ACC112 (cell line): ENCODE measurements at regions not wholly inside any gene's neighbourhood (a gene's known extent, or its start where the extent isn't known, plus 50 kb on each side); places are given as distances from the start of the nearest gene placed in this dataset.
A peak's percentile ranks its signal among the peaks of the same experiment; 100 is the strongest.
"Not testable (repeated sequence)": the region's sequence is repeated elsewhere in the genome, so short reads cannot be mapped to it uniquely, and the experiment has no call there.

Experiments
- H2AFZ ChIP-seq: fragments of 200-600 bp; sonication (generic); one replicate; pipeline ENCODE4 v1.6.0; 2017; ENCODE audit warnings: antibody characterized with exemption, low read length; ENCODE audit not compliant: unreplicated experiment
- H3K27ac ChIP-seq: fragments of 200-600 bp; sonication (generic); 2 replicates; pipeline ENCODE4 v1.5.1; 2014; ENCODE audit warnings: low read depth, mild to moderate bottlenecking, antibody characterized with exemption, low read length, moderate library complexity
- H3K27me3 ChIP-seq: fragments of 200-600 bp; sonication (generic); 2 replicates; pipeline ENCODE4 v1.6.1; 2014; ENCODE audit warnings: mild to moderate bottlenecking, antibody characterized with exemption, low read length, moderate library complexity, mixed read lengths; ENCODE audit not compliant: insufficient read depth
- H3K36me3 ChIP-seq: fragments of 200-600 bp; sonication (generic); 2 replicates; pipeline ENCODE4 v1.6.1; 2016; ENCODE audit warnings: mild to moderate bottlenecking, antibody characterized with exemption, low read length, moderate library complexity, mixed read lengths; ENCODE audit not compliant: insufficient read depth
- H3K4me1 ChIP-seq: fragments of 200-600 bp; sonication (generic); one replicate; pipeline ENCODE4 v1.6.1; 2016; ENCODE audit warnings: low read length, mixed read lengths; ENCODE audit not compliant: insufficient read depth, unreplicated experiment, control insufficient read depth
- H3K4me3 ChIP-seq: fragments of 200-600 bp; sonication (generic); 2 replicates; pipeline ENCODE4 v1.5.1; 2014; ENCODE audit warnings: mild to moderate bottlenecking, low read depth, low read length
- H3K79me2 ChIP-seq: fragments of 200-600 bp; sonication (generic); one replicate; pipeline ENCODE4 v1.6.0; 2016; ENCODE audit warnings: low read length; ENCODE audit not compliant: control insufficient read depth, unreplicated experiment, insufficient read depth

DNA sequence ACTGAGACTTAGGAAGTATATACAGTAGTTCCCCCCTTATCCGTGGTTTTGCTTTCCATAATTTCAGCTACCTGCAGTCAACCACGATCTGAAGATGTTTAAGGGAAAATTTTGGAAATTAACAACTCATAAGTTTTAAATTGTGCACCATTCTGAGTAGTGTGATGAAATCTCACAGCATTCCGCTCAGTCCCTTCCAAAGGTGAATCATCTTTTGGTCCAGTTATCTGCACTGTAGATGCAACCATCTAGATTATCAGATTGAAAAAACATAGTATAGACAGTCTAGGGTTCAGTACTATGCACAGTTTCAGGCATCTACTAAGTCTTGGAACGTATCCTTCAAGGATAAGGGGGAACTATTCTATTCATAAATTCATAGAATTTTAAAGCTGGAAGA is 109.0 kb downstream of the ANXA3 start:
- H3K27me3 ChIP-seq: no peaks in the 10 kb centered on the region
- H3K79me2 ChIP-seq: no peaks in the 10 kb centered on the region
- H2AFZ ChIP-seq: no peak overlapping the region
- no peak overlapping the region for H3K4me3 ChIP-seq
- no peak overlapping the region for H3K27ac ChIP-seq
- no peaks in the 10 kb centered on the region for H3K36me3 ChIP-seq
- peaks cover 55% of the 10 kb centered on the region for H3K4me1 ChIP-seq

DNA sequence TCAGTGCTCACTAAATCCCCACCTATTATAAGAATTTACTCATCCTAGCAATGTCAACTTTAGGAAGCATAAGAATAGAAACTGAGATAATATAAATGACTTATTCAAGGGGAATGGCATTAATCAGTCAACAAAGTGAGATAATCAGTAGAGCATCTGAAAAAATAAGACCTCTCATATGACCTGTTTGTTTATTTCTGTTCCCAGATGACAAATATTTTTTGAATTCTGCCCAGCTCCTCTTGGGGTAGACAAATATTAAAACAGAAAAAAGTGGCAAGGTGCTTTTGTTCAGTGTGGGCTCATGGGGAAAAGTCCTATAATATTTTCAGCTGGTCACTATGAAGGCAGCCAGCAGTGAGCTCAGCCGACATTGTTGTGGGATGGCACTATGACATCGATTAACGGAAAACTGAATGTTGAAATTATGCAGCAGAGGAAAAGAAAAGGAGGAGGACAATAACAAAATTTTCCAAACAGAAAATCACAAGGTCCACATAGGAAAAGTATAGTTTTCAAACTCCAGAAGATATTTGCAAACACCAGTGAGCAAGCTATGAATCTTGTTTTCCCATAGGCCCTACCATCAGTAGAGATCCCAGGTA is 109.6 kb downstream of the ANXA3 start:
- Histone ChIP-seq H2AFZ (no peak overlapping the region), H3K79me2 (no peaks in the 10 kb centered on the region), H3K36me3 (no peaks in the 10 kb centered on the region), H3K27ac (peak overlapping the region; percentile 62), H3K27me3 (no peaks in the 10 kb centered on the region), H3K4me3 (no peak overlapping the region), H3K4me1 (peaks cover 55% of the 10 kb centered on the region)

- Histone ChIP-seq H3K27ac (peak overlapping the region; percentile 62), H3K4me3 (peak overlapping the region; percentile 63), H3K36me3 (no peaks in the 10 kb centered on the region), H2AFZ (peak overlapping the region; percentile 65), H3K79me2 (no peaks in the 10 kb centered on the region), H3K4me1 (peaks cover 54% of the 10 kb centered on the region), H3K27me3 (no peaks in the 10 kb centered on the region)
Measured at GRCh38 chr4:78661921-78662521, 110.5 kb downstream of the ANXA3 start.

- H3K27ac ChIP-seq: peak overlapping the region; percentile 62
- no peak overlapping the region for H2AFZ ChIP-seq
Measured at GRCh38 chr4:78662658-78663057, 111.1 kb downstream of the ANXA3 start.

DNA sequence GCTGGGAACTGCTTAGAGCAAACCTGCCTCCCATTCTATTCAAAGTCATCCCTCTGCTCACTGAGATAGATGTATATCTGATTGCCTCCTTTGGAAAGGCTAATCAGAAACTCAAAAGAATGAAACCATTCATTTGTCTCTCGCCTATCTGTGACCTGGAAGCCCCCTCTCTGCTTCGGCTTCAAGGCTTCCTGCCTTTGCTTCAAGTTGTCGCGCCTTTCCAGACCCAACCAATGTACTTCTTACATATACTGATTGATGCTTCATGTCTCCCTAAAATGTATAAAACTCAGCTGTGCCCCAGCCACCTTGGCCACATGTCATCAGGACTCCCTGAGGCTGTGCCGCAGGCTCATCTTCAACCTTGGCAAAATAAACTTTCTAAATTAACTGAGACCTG is 111.9 kb upstream of the BMP2K start:
- peaks cover 43% of the 10 kb centered on the region for H3K4me1 ChIP-seq
- H3K36me3 ChIP-seq, H3K79me2 ChIP-seq, H3K4me3 ChIP-seq, H2AFZ ChIP-seq, H3K27ac ChIP-seq, H3K27me3 ChIP-seq: not testable (repeated sequence)

More at GRCh38 chr4:78662658-78663057, 111.1 kb downstream of the ANXA3 start:
- Histone ChIP-seq H3K27me3 (no peaks in the 10 kb centered on the region), H3K36me3 (no peaks in the 10 kb centered on the region), H3K79me2 (no peaks in the 10 kb centered on the region), H3K4me3 (peak overlapping the region; percentile 63), H3K4me1 (peaks cover 49% of the 10 kb centered on the region)

- Histone ChIP-seq H3K4me1 (peaks cover 38% of the 10 kb centered on the region), H3K27ac (no peak overlapping the region), H2AFZ (no peak overlapping the region)
Measured at GRCh38 chr4:78665216-78665770, 110.9 kb upstream of the BMP2K start.

DNA sequence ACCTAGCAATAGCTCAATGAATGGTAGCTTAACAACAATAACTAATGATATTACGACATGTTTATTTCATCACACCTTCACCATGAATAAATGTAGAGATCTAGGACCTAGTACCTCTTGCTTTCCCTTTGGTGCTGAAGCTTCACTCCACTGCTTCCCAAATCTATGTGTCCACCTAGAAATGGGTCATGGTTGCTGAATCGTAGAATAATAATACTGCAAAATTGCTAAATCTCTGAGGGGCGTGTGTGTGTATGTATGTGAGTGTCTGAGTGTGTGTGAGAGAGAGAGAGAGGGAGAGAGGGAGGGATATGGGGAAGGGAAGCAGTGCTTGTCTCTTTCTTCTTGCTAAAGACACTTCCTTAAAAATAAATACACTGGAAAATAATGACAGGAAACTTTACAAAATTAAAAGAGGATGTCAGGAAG is 109.3 kb upstream of the BMP2K start:
- Histone ChIP-seq H3K27ac (no peak overlapping the region), H3K36me3 (no peaks in the 10 kb centered on the region), H3K27me3 (no peaks in the 10 kb centered on the region), H2AFZ (no peak overlapping the region), H3K4me3 (no peak overlapping the region), H3K79me2 (no peaks in the 10 kb centered on the region), H3K4me1 (peaks cover 23% of the 10 kb centered on the region)

More at GRCh38 chr4:78665216-78665770, 110.9 kb upstream of the BMP2K start:
- Histone ChIP-seq H3K27me3 (no peaks in the 10 kb centered on the region), H3K36me3 (no peaks in the 10 kb centered on the region), H3K79me2 (no peaks in the 10 kb centered on the region), H3K4me3 (no peak overlapping the region)

DNA sequence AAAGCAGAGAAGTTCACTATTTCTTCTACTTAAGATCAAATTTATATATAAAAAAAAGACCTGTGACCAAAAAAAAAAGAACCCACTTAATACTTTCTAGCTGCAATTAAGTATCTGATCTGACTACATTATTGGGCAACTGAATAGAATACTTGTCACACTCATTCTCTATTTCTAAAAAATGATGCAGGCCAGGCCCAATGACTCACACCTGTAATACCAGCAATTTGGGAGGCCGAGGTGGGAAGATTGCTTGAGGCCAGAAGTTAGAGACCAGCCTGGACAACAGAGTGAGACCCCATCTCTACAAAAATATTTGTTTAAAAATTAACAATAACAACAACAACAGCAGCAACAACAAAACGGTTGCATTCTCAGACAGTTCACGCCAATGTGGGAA is 108.8 kb upstream of the BMP2K start:
- no peak overlapping the region for H3K27ac ChIP-seq

GRCh38 chr4:78667764-78668163 is 108.4 kb upstream of the BMP2K start:
- Histone ChIP-seq H3K4me1 (peaks cover 15% of the 10 kb centered on the region), H3K27me3 (no peaks in the 10 kb centered on the region), H3K79me2 (no peaks in the 10 kb centered on the region), H3K4me3 (no peak overlapping the region), H2AFZ (peak overlapping the region; percentile 52), H3K36me3 (no peaks in the 10 kb centered on the region), H3K27ac (no peak overlapping the region)

More for the DNA sequence above, 108.8 kb upstream of the BMP2K start:
- Histone ChIP-seq H3K79me2 (no peaks in the 10 kb centered on the region), H3K4me1 (peaks cover 20% of the 10 kb centered on the region), H3K27me3 (no peaks in the 10 kb centered on the region), H3K36me3 (no peaks in the 10 kb centered on the region), H3K4me3 (no peak overlapping the region), H2AFZ (no peak overlapping the region)

DNA sequence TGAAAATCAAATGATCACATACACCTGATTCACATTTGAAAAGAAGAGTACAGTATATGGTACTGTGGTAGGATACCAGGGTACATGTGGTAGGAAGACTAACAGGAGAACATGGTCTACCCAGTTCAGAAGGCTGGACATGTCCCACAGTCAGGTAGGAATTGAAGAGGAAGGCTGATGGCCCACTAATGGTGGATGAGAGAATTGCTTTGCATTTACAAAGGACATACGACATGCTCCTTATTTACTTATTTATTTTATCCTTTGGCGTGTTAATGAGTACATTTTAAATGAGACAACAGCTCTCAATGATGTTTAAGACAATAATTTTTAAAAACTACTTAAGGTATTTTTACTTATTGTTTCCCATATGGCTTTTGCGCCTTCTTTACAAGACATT is 106.7 kb upstream of the BMP2K start:
- Histone ChIP-seq H2AFZ (no peak overlapping the region), H3K79me2 (no peaks in the 10 kb centered on the region), H3K36me3 (no peaks in the 10 kb centered on the region), H3K27me3 (no peaks in the 10 kb centered on the region), H3K4me1 (peaks cover 13% of the 10 kb centered on the region), H3K4me3 (no peak overlapping the region), H3K27ac (no peak overlapping the region)
